K562 (cell line): ENCODE measurements at regions not wholly inside any gene's neighbourhood (a gene's known extent, or its start where the extent isn't known, plus 50 kb on each side); places are given as distances from the start of the nearest gene placed in this dataset.

Experiments used
- ATAC-seq: fragments of 200-7000 bp; cut with Tn5 transposase; 3 replicates; pipeline ENCODE4 v1.9.1; 2020; ENCODE audit warnings: moderate library complexity
- BruUV-seq: library from RNA; stranded (reverse); fragments of 400-500 nt; replicated peaks from 2 replicates; lab custom pipeline; 2021; lab: Mats Ljungman, UMichigan
- CTCF ChIA-PET: fragments of 300-600 bp; formaldehyde crosslinking; extraction: SDS; loops from one replicate; lab custom pipeline; 2021; ENCODE audit warnings: low intra/inter-chr PET ratio; lab: Yijun Ruan, JAX
- POLR2A ChIA-PET: fragments of 300-600, 350-650 bp; sonication (Branson Sonifier 250); formaldehyde crosslinking; extraction: SDS; loops from one replicate; lab custom pipeline; 2021; ENCODE audit warnings: antibody characterized with exemption, inconsistent platforms; lab: Yijun Ruan, JAX
- DNase-seq, 4 experiments: peaks; one replicate each; pipeline versions ENCODE4 v3.0.0 to v3.0.0-alpha.2; 2011 to 2018; ENCODE audit warnings: low spot score in 3 of 4, mixed read lengths in 3 of 4; ENCODE audit errors: extremely low read depth in 1 of 4
- FAIRE-seq: peaks from 2 replicates; lab custom pipeline; 2011; peaks lifted over from hg19 to GRCh38; lab: Jason Lieb, UNC
- H2AFZ ChIP-seq: 2 replicates; pipeline ENCODE4 v1.6.0; 2011; ENCODE audit warnings: low read depth, low read length, control low read depth, inconsistent platforms
- H3K27ac ChIP-seq: fragments of 200-600 bp; 3 replicates; pipeline ENCODE4 v1.8.0; 2011; ENCODE audit warnings: low read depth, mild to moderate bottlenecking, control low read depth, inconsistent platforms, low read length, moderate library complexity, mixed read lengths; ENCODE audit errors: extremely low read depth
- H3K27me3 ChIP-seq, 2 experiments: fragments of 300-600 bp in 1 of 2; 2 replicates in 1 of 2; 3 replicates in 1 of 2; pipeline versions ENCODE4 v1.6.0 to v1.8.0; 2011; ENCODE audit warnings: inconsistent platforms in 2 of 2, low read length in 2 of 2, mild to moderate bottlenecking in 1 of 2, mixed read lengths in 1 of 2, moderate library complexity in 1 of 2; ENCODE audit not compliant: control insufficient read depth in 2 of 2, insufficient read depth in 2 of 2
- H3K36me3 ChIP-seq: fragments of 300-600 bp; 3 replicates; pipeline ENCODE4 v1.8.0; 2011; ENCODE audit warnings: mild to moderate bottlenecking, low read length, inconsistent platforms; ENCODE audit not compliant: control insufficient read depth, insufficient read depth
- H3K4me1 ChIP-seq, 2 experiments: fragments of 200-600 bp in 1 of 2; replicated peaks in 1 of 2; 2 replicates in 1 of 2; 3 replicates in 1 of 2; pipeline versions ENCODE4 v1.5.1 to v1.8.0; 2011; ENCODE audit warnings: inconsistent platforms in 2 of 2, low read length in 2 of 2, mild to moderate bottlenecking in 1 of 2, mixed read lengths in 1 of 2, moderate library complexity in 1 of 2; ENCODE audit not compliant: control insufficient read depth in 2 of 2, insufficient read depth in 2 of 2
- H3K4me2 ChIP-seq: 2 replicates; pipeline ENCODE4 v1.6.1; 2011; ENCODE audit warnings: low read length, control low read depth, inconsistent platforms, mixed read lengths; ENCODE audit not compliant: insufficient read depth
- H3K4me3 ChIP-seq: fragments of 200-600 bp; sonication (generic), shearing (Covaris generic); 2 replicates; pipeline ENCODE4 v1.5.1; 2016; ENCODE audit warnings: control low read depth, inconsistent platforms
- H3K79me2 ChIP-seq: fragments of 200-600 bp; 3 replicates; pipeline ENCODE4 v1.8.0; 2011; ENCODE audit warnings: low read length, inconsistent platforms; ENCODE audit not compliant: control insufficient read depth, insufficient read depth
- H3K9ac ChIP-seq, 2 experiments: 2 replicates each; pipeline versions ENCODE4 v1.6.0 to v1.6.1; 2011; ENCODE audit warnings: low read depth in 2 of 2, low read length in 2 of 2, control low read depth in 1 of 2, inconsistent platforms in 1 of 2, mild to moderate bottlenecking in 1 of 2, mixed read lengths in 1 of 2; ENCODE audit not compliant: insufficient read depth in 1 of 2
- H3K9me1 ChIP-seq: one replicate; pipeline ENCODE4 v1.6.0; 2011; ENCODE audit warnings: inconsistent platforms, mild to moderate bottlenecking, low read length, moderate library complexity; ENCODE audit not compliant: control insufficient read depth, insufficient read depth
- H3K9me3 ChIP-seq: replicated peaks from 2 replicates; pipeline ENCODE4 v1.5.1; 2011; ENCODE audit warnings: low read depth, low read length, inconsistent platforms; ENCODE audit not compliant: control insufficient read depth, insufficient read depth
- H4K20me1 ChIP-seq: replicated peaks from 2 replicates; pipeline ENCODE4 v1.6.1; 2011; ENCODE audit warnings: low read length, inconsistent platforms, mixed read lengths; ENCODE audit not compliant: control insufficient read depth, insufficient read depth
- HOXB6 ChIP-seq: fragments of 250-450 bp; sonication (Bioruptor Pico); IDR thresholded peaks from 2 replicates; pipeline ENCODE4 v1.5.1; 2022; ENCODE audit warnings: mild to moderate bottlenecking, borderline replicate concordance
- LARP7 ChIP-seq: fragments of 450-650 bp; IDR thresholded peaks from 2 replicates; pipeline ENCODE4 v1.6.1; 2016
- MYBL2 ChIP-seq, 2 experiments: fragments of 450-650 bp in 1 of 2; sonication (generic) in 1 of 2; formaldehyde crosslinking in 1 of 2; IDR thresholded peaks; 2 replicates each; pipeline versions ENCODE4 v1.6.1 to v1.8.1; 2017 to 2022; ENCODE audit warnings: borderline replicate concordance in 1 of 2, inconsistent platforms in 1 of 2, low read depth in 1 of 2, mild to moderate bottlenecking in 1 of 2, missing genetic modification reagents in 1 of 2, moderate library complexity in 1 of 2
- NEUROD1 ChIP-seq: fragments of 150-350 bp; IDR thresholded peaks from 2 replicates; pipeline ENCODE4 v1.6.1; 2014; ENCODE audit warnings: borderline replicate concordance, low read length, low read depth; ENCODE audit not compliant: partially characterized antibody
- PRPF4 ChIP-seq: fragments of 200-400 bp; formaldehyde crosslinking; IDR thresholded peaks from one replicate; pipeline ENCODE4 v1.6.1; 2017; ENCODE audit warnings: low read length, low read depth, mild to moderate bottlenecking; ENCODE audit not compliant: insufficient read depth, poor library complexity, severe bottlenecking
- RBM17 ChIP-seq: fragments of 200-400 bp; formaldehyde crosslinking; IDR thresholded peaks from 2 replicates; pipeline ENCODE4 v1.6.1; 2017; ENCODE audit warnings: low read depth, mild to moderate bottlenecking, low read length, borderline replicate concordance
- TAF1 ChIP-seq: IDR thresholded peaks from 2 replicates; pipeline ENCODE4 v1.6.1; 2011; ENCODE audit warnings: mild to moderate bottlenecking, low read length, moderate library complexity; ENCODE audit not compliant: insufficient read depth, control insufficient read depth, severe bottlenecking; ENCODE audit errors: extremely low read depth
- WGBS: fragments of 100-300 bp; shearing (Covaris generic); methylation state at CpG from one replicate; pipeline ENCODE4 v1.1.6; 2016; ENCODE audit warnings: low coverage, mixed read lengths; ENCODE audit not compliant: insufficient coverage; ENCODE audit errors: missing lambda C conversion rate; 5-methylcytosine and 5-hydroxymethylcytosine counted together
- in situ Hi-C: fragments of 300-500 bp; cut with MboI; formaldehyde crosslinking; loops from 4 replicates; pipeline ENCODE4 v1.15.0; 2018; ENCODE audit warnings: inconsistent platforms, mixed read lengths
- intact Hi-C: fragments of 100-400 bp; cut with micrococcal nuclease; formaldehyde crosslinking; loops from 2 replicates; pipeline ENCODE4 v1.14.2; 2022
- TF ChIP-seq, protein P1 (sequence below): IDR thresholded peaks from 2 replicates; pipeline ENCODE4 v1.6.1; 2014; ENCODE audit warnings: antibody characterized with exemption
- TF ChIP-seq, protein P2 (sequence below), 2 experiments: fragments of 450-650 bp in 1 of 2; sonication (generic) in 1 of 2; formaldehyde crosslinking; conservative IDR thresholded peaks; 2 replicates each; pipeline versions ENCODE4 v1.4.0 to v1.8.1; 2020 to 2022; ENCODE audit warnings: mild to moderate bottlenecking in 1 of 2, missing genetic modification reagents in 1 of 2
- TF ChIP-seq, protein P3 (sequence below): fragments of 450-650 bp; formaldehyde crosslinking; IDR thresholded peaks from 2 replicates; pipeline ENCODE4 v1.4.0; 2020; ENCODE audit warnings: mild to moderate bottlenecking, moderate library complexity

DNA sequence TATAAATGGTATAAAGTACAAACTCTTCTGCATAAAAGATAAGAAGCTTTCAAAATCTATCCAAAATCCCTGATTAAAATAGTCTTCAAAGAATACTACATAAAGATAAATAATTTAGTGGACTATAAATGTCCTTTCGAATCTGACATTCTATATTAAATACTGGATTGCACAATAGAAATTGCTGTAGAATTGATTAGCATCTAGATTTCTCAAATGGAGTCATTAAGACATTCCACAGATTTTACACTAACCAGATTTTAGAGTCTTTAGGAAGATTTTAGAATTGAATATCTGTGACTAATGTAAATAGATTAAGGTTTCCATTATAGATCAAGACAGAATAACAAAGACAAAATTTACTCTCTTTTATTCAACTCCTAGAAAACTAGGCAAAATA lies 663.9 kb downstream of the STPG2 start:
- Histone ChIP-seq H4K20me1 (no peaks in the 10 kb centered on the region), H2AFZ (no peak overlapping the region), H3K27me3 (no peaks in the 10 kb centered on the region), H3K9me1 (no peaks in the 10 kb centered on the region), H3K27ac (no peak overlapping the region), H3K4me1 (no peaks in the 10 kb centered on the region), H3K9ac (no peak overlapping the region), H3K4me2 (no peak overlapping the region), H3K36me3 (no peaks in the 10 kb centered on the region), H3K9me3 (no peaks in the 10 kb centered on the region), H3K4me3 (no peak overlapping the region), H3K79me2 (no peaks in the 10 kb centered on the region)
- ChIA-PET POLR2A (no interaction called here), CTCF (no interaction called here)
- no peak for ATAC-seq
- intact Hi-C loops: no loop called here
- BruUV-seq: no TSS peak
- no peak for DNase-seq
- TF ChIP-seq RBM17: no peak
- TF ChIP-seq, protein P1, sequence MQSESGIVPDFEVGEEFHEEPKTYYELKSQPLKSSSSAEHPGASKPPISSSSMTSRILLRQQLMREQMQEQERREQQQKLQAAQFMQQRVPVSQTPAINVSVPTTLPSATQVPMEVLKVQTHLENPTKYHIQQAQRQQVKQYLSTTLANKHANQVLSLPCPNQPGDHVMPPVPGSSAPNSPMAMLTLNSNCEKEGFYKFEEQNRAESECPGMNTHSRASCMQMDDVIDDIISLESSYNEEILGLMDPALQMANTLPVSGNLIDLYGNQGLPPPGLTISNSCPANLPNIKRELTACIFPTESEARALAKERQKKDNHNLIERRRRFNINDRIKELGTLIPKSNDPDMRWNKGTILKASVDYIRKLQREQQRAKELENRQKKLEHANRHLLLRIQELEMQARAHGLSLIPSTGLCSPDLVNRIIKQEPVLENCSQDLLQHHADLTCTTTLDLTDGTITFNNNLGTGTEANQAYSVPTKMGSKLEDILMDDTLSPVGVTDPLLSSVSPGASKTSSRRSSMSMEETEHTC: no peak
- TF ChIP-seq HOXB6: no peak
- no peak for TF ChIP-seq NEUROD1
- 0% methylated on average over 1 of the region's 1 CpG for WGBS
- no peak for FAIRE-seq
- in situ Hi-C loops: no loop called here

DNA sequence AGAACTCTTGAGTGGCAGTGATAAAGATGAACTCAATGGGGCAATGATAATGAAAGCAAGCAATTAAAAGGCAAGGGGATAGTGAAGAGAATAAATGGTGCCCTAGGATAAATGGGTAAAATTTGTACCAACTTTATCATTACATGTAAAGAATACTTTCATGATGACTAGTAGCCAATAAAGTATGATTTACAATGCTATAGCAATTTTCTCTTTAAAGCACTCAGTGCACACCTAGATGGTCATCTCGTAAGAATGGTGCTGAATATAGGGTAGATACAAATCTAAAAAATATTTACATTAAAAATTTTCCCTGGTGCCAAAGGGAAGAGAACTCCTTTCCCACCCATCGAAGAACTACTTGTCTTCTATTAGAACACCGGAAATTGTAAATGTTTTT lies 651.4 kb downstream of the STPG2 start:
- no peak overlapping the region for H3K4me2 ChIP-seq
- H3K9ac ChIP-seq: no peak overlapping the region
- 2% methylated on average over 3 of the region's 3 CpGs for WGBS
- DNase-seq: no peak
- H2AFZ ChIP-seq: no peak overlapping the region
- no peak for ATAC-seq
- in situ Hi-C loops (no loop called here), intact Hi-C loops (no loop called here)
- no peaks in the 10 kb centered on the region for H3K79me2 ChIP-seq
- CTCF ChIA-PET: no interaction called here
- POLR2A ChIA-PET: no interaction called here
- FAIRE-seq: no peak
- no peaks in the 10 kb centered on the region for H3K36me3 ChIP-seq
- H3K4me1 ChIP-seq: no peaks in the 10 kb centered on the region
- no peaks in the 10 kb centered on the region for H4K20me1 ChIP-seq
- no peak overlapping the region for H3K4me3 ChIP-seq
- H3K27me3 ChIP-seq: no peaks in the 10 kb centered on the region
- H3K9me3 ChIP-seq: no peaks in the 10 kb centered on the region
- no TSS peak for BruUV-seq
- H3K27ac ChIP-seq: no peak overlapping the region
- H3K9me1 ChIP-seq: no peaks in the 10 kb centered on the region
- TF ChIP-seq MYBL2 (IDR thresholded peaks at IDR 0.05; ENCODE audit: low read depth) (no peak), MYBL2 (CRISPR knock-in tag; IDR thresholded peaks at IDR 0.05; ENCODE audit: borderline replicate concordance) (no peak), LARP7 (no peak), PRPF4 (no peak), TAF1 (no peak)
- TF ChIP-seq, protein P2, sequence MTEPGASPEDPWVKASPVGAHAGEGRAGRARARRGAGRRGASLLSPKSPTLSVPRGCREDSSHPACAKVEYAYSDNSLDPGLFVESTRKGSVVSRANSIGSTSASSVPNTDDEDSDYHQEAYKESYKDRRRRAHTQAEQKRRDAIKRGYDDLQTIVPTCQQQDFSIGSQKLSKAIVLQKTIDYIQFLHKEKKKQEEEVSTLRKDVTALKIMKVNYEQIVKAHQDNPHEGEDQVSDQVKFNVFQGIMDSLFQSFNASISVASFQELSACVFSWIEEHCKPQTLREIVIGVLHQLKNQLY (CRISPR knock-in tag; conservative IDR thresholded peaks at IDR 0.05): no peak
- TF ChIP-seq, protein P3, sequence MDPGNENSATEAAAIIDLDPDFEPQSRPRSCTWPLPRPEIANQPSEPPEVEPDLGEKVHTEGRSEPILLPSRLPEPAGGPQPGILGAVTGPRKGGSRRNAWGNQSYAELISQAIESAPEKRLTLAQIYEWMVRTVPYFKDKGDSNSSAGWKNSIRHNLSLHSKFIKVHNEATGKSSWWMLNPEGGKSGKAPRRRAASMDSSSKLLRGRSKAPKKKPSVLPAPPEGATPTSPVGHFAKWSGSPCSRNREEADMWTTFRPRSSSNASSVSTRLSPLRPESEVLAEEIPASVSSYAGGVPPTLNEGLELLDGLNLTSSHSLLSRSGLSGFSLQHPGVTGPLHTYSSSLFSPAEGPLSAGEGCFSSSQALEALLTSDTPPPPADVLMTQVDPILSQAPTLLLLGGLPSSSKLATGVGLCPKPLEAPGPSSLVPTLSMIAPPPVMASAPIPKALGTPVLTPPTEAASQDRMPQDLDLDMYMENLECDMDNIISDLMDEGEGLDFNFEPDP: no peak
